HL-60 (cell line): ENCODE measurements at regions not wholly inside any gene's neighbourhood (a gene's known extent, or its start where the extent isn't known, plus 50 kb on each side); places are given as distances from the start of the nearest gene placed in this dataset.

Experiments
- DNase-seq, 2 experiments: peaks; one replicate each; pipeline ENCODE4 v3.0.0-alpha.2; 2010 to 2020; ENCODE audit warnings: low read depth in 1 of 2, low spot score in 1 of 2
- H3K27ac ChIP-seq: fragments of 250-450 bp; sonication (Bioruptor Pico); replicated peaks from 2 replicates; pipeline ENCODE4 v1.5.1; 2020; ENCODE audit warnings: mild to moderate bottlenecking, moderate library complexity
- H3K27me3 ChIP-seq: fragments of 250-450 bp; sonication (Bioruptor Pico); 2 replicates; pipeline ENCODE4 v1.5.1; 2021; ENCODE audit warnings: mild to moderate bottlenecking, moderate library complexity; ENCODE audit not compliant: insufficient read depth, poor library complexity, severe bottlenecking
- H3K4me3 ChIP-seq: replicated peaks from 2 replicates; pipeline ENCODE4 v1.5.1; 2011; ENCODE audit warnings: mild to moderate bottlenecking, control low read depth, low read length; ENCODE audit not compliant: insufficient read depth
- CTCF ChIP-seq: IDR thresholded peaks from one replicate; pipeline ENCODE4 v1.5.1; 2011; ENCODE audit warnings: low read length, control low read depth, inconsistent platforms; ENCODE audit not compliant: insufficient read depth
- GABPA ChIP-seq: IDR thresholded peaks from 2 replicates; pipeline ENCODE4 v1.6.1; 2012; ENCODE audit warnings: low read depth
- POLR2AphosphoS5 ChIP-seq: IDR thresholded peaks from 2 replicates; pipeline ENCODE4 v1.6.1; 2012; ENCODE audit warnings: low read depth
- SPI1 ChIP-seq: IDR thresholded peaks from 2 replicates; pipeline ENCODE4 v1.6.1; 2012; ENCODE audit warnings: low read depth, mild to moderate bottlenecking, borderline replicate concordance
- TF ChIP-seq, protein P1 (sequence below): IDR thresholded peaks from 2 replicates; pipeline ENCODE4 v1.6.1; 2012; ENCODE audit warnings: low read depth; ENCODE audit not compliant: insufficient replicate concordance

DNA sequence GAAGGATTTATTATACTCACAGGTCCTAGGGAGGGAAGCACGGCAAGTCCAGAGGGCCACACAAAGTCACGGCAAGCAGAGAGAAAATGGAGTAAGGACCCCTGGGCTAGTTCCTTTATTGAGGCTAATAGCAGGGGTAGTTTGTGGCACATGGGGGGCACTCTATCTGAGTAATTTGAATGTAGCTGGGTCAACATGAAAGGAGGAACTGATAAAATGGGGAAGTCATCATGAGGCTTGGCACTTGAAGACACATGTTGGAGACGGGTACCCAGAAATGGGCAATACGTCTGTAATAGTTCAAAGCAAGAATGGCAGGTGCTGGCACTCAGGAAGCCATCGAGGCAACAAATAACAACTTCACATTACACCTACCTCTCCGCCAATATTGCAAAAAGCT lies 1136.4 kb downstream of the MRPL39 start:
- Histone ChIP-seq H3K4me3 (no peak overlapping the region), H3K27me3 (no peaks in the 10 kb centered on the region), H3K27ac (no peak overlapping the region)
- TF ChIP-seq SPI1 (peak; percentile 98), POLR2AphosphoS5 (no peak)
- DNase-seq, result peak in 1 of 2 experiments; percentile 24

DNA sequence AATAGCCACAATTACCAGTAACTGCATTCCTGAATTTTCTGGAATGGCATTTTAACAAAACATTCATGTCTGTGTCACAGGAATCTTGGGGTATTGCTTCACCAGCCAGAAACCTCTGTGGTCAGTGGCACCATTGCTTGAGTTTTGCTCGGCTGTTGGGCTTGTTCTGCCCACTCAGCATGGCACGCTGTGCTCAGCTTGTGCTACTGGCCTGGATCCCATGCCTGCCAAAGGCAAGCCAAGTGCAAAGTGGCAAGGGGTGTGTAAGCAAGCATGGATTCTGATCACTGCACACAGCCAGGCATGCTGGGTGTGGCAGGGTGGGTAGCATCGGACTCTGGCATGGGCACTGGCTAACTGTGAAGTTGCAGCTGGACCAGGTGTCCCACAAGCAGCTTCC lies 1150.9 kb downstream of the MRPL39 start:
- TF ChIP-seq POLR2AphosphoS5, result no peak
- TF ChIP-seq, protein P1, sequence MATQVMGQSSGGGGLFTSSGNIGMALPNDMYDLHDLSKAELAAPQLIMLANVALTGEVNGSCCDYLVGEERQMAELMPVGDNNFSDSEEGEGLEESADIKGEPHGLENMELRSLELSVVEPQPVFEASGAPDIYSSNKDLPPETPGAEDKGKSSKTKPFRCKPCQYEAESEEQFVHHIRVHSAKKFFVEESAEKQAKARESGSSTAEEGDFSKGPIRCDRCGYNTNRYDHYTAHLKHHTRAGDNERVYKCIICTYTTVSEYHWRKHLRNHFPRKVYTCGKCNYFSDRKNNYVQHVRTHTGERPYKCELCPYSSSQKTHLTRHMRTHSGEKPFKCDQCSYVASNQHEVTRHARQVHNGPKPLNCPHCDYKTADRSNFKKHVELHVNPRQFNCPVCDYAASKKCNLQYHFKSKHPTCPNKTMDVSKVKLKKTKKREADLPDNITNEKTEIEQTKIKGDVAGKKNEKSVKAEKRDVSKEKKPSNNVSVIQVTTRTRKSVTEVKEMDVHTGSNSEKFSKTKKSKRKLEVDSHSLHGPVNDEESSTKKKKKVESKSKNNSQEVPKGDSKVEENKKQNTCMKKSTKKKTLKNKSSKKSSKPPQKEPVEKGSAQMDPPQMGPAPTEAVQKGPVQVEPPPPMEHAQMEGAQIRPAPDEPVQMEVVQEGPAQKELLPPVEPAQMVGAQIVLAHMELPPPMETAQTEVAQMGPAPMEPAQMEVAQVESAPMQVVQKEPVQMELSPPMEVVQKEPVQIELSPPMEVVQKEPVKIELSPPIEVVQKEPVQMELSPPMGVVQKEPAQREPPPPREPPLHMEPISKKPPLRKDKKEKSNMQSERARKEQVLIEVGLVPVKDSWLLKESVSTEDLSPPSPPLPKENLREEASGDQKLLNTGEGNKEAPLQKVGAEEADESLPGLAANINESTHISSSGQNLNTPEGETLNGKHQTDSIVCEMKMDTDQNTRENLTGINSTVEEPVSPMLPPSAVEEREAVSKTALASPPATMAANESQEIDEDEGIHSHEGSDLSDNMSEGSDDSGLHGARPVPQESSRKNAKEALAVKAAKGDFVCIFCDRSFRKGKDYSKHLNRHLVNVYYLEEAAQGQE, result no peak
- TF ChIP-seq SPI1, result no peak
- no peak for TF ChIP-seq GABPA
- no peak for TF ChIP-seq CTCF
- no peak for DNase-seq
- H3K27me3 ChIP-seq, result no peaks in the 10 kb centered on the region

DNA sequence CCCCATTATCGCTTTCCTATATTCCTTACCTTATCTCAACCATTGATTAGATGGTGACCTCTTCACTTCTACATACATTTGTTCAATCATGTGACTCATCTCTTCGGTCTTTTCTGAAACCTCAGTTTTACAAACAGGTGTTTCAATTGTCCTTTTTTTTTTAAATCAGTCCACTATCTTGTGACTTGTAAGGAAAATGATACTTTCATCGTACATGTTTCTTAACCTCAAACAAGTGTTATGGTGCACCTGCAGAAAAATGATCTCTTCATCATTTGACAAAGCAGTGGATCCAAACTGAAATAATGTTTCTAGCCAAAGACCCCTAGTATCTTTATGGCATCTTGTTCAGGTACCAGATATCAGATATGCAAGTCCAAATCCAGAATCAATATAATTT lies 1157.2 kb downstream of the MRPL39 start:
- no peak overlapping the region for H3K27ac ChIP-seq
- TF ChIP-seq POLR2AphosphoS5, result no peak
- TF ChIP-seq, protein P1, result no peak
- TF ChIP-seq CTCF, result no peak
- no peak for TF ChIP-seq GABPA
- no peak for TF ChIP-seq SPI1
- H3K27me3 ChIP-seq, result no peaks in the 10 kb centered on the region
- no peak for DNase-seq
- H3K4me3 ChIP-seq, result no peak overlapping the region

More for the DNA sequence above, 1150.9 kb downstream of the MRPL39 start:
- Histone ChIP-seq H3K27ac (no peak overlapping the region), H3K4me3 (no peak overlapping the region)

DNA sequence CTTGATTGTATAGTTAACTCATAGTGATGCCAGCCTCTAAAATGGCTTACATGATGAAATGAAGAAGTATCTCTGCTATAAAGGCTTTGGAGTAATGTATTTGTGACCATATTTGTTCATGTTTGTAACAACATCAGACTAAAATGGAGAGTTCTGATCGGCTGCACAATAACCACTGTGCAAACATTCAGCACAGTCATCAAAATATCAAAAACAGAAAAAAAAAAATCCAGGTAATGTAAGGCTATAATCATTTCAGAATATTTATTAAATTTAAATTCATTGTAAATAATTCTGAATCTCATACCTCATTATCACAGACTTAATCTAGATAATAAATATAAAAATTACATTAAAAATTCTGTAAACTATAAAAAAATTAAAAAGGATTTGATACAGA lies 1161.8 kb downstream of the MRPL39 start:
- TF ChIP-seq POLR2AphosphoS5 (no peak), CTCF (no peak), SPI1 (no peak), GABPA (no peak)
- TF ChIP-seq, protein P1, result no peak
- Histone ChIP-seq H3K27ac (no peak overlapping the region), H3K27me3 (no peaks in the 10 kb centered on the region), H3K4me3 (no peak overlapping the region)
- no peak for DNase-seq
